ENCODE measurements at regions not wholly inside any gene's neighbourhood (a gene's known extent, or its start where the extent isn't known, plus 50 kb on each side); places are given as distances from the start of the nearest gene placed in this dataset.

GRCh38 chr7:133150760-133151159 lies 68.9 kb upstream of the CHCHD3 start:
- no peak overlapping the region for H2AFZ ChIP-seq (ENCODE audit: low read depth, low read length)

GRCh38 chr7:133152875-133153274 lies 71.0 kb upstream of the CHCHD3 start:
- no peaks in the 10 kb centered on the region for H3K27me3 ChIP-seq (ENCODE audit: insufficient read depth, low read length)
- DNase-seq (ENCODE audit: low read depth): no peak
- no peaks in the 10 kb centered on the region for H3K36me3 Mint-ChIP-seq (ENCODE audit: low read depth, unreplicated experiment)
- no peak overlapping the region for H3K4me2 ChIP-seq (ENCODE audit: low read length)
- H3K27me3 Mint-ChIP-seq (ENCODE audit: low read depth, unreplicated experiment): peaks cover 14% of the 10 kb centered on the region
- H4K20me1 ChIP-seq (ENCODE audit: insufficient read depth, low read length): no peaks in the 10 kb centered on the region
- no peaks in the 10 kb centered on the region for H3K9me3 ChIP-seq (ENCODE audit: insufficient read depth, low read depth, low read length)
- TF ChIP-seq CTCF (IDR thresholded peaks at IDR 0.05; ENCODE audit: insufficient read depth, low read depth, low read length) (no peak), EZH2 (IDR thresholded peaks at IDR 0.05; ENCODE audit: insufficient read depth, low read length) (no peak)
- no peak for FAIRE-seq
- H3K4me3 Mint-ChIP-seq (ENCODE audit: unreplicated experiment): no peak overlapping the region
- H3K9me3 Mint-ChIP-seq (ENCODE audit: unreplicated experiment): no peaks in the 10 kb centered on the region
- no peaks in the 10 kb centered on the region for H3K4me1 Mint-ChIP-seq (ENCODE audit: low read depth, unreplicated experiment)
- no peak overlapping the region for H3K27ac Mint-ChIP-seq (ENCODE audit: unreplicated experiment)
- H3K79me2 ChIP-seq (ENCODE audit: insufficient read depth, low read length): no peaks in the 10 kb centered on the region
- H2AFZ ChIP-seq (ENCODE audit: low read depth, low read length): no peak overlapping the region
- H3K36me3 ChIP-seq (ENCODE audit: insufficient read depth, low read length): no peaks in the 10 kb centered on the region
- H3K4me1 ChIP-seq (ENCODE audit: insufficient read depth, low read length): no peaks in the 10 kb centered on the region
- no peak overlapping the region for H3K27ac ChIP-seq (ENCODE audit: low read depth, low read length)
- H3K4me3 ChIP-seq (ENCODE audit: insufficient read depth, low read depth, low read length): no peak overlapping the region
- no peak overlapping the region for H3K9ac ChIP-seq (ENCODE audit: low read length)

More at GRCh38 chr7:133150760-133151159, 68.9 kb upstream of the CHCHD3 start:
- Histone ChIP-seq H3K4me3 (ENCODE audit: insufficient read depth, low read depth, low read length) (no peak overlapping the region), H3K9ac (ENCODE audit: low read length) (no peak overlapping the region), H3K9me3 (ENCODE audit: insufficient read depth, low read depth, low read length) (no peaks in the 10 kb centered on the region), H3K79me2 (ENCODE audit: insufficient read depth, low read length) (no peaks in the 10 kb centered on the region), H3K27me3 (ENCODE audit: insufficient read depth, low read length) (no peaks in the 10 kb centered on the region), H3K36me3 (ENCODE audit: insufficient read depth, low read length) (no peaks in the 10 kb centered on the region), H3K4me2 (ENCODE audit: low read length) (no peak overlapping the region), H3K27ac (ENCODE audit: low read depth, low read length) (no peak overlapping the region), H3K4me1 (ENCODE audit: insufficient read depth, low read length) (no peaks in the 10 kb centered on the region), H4K20me1 (ENCODE audit: insufficient read depth, low read length) (no peaks in the 10 kb centered on the region)
- no peaks in the 10 kb centered on the region for H3K4me1 Mint-ChIP-seq (ENCODE audit: low read depth, unreplicated experiment)
- TF ChIP-seq EZH2 (IDR thresholded peaks at IDR 0.05; ENCODE audit: insufficient read depth, low read length) (no peak), CTCF (IDR thresholded peaks at IDR 0.05; ENCODE audit: insufficient read depth, low read depth, low read length) (no peak)
- FAIRE-seq (no peak), DNase-seq (ENCODE audit: low read depth) (no peak)
- no peaks in the 10 kb centered on the region for H3K36me3 Mint-ChIP-seq (ENCODE audit: low read depth, unreplicated experiment)
- H3K9me3 Mint-ChIP-seq (ENCODE audit: unreplicated experiment): no peaks in the 10 kb centered on the region
- H3K4me3 Mint-ChIP-seq (ENCODE audit: unreplicated experiment): no peak overlapping the region
- no peak overlapping the region for H3K27ac Mint-ChIP-seq (ENCODE audit: unreplicated experiment)
- peaks cover 14% of the 10 kb centered on the region for H3K27me3 Mint-ChIP-seq (ENCODE audit: low read depth, unreplicated experiment)

- FAIRE-seq: no peak
- Histone ChIP-seq H3K4me3 (ENCODE audit: insufficient read depth, low read depth, low read length) (no peak overlapping the region), H3K79me2 (ENCODE audit: insufficient read depth, low read length) (no peaks in the 10 kb centered on the region), H3K36me3 (ENCODE audit: insufficient read depth, low read length) (no peaks in the 10 kb centered on the region), H3K27me3 (ENCODE audit: insufficient read depth, low read length) (no peaks in the 10 kb centered on the region), H3K4me1 (ENCODE audit: insufficient read depth, low read length) (no peaks in the 10 kb centered on the region), H3K9me3 (ENCODE audit: insufficient read depth, low read depth, low read length) (no peaks in the 10 kb centered on the region), H3K9ac (ENCODE audit: low read length) (no peak overlapping the region), H2AFZ (ENCODE audit: low read depth, low read length) (no peak overlapping the region), H3K27ac (ENCODE audit: low read depth, low read length) (no peak overlapping the region), H4K20me1 (ENCODE audit: insufficient read depth, low read length) (no peaks in the 10 kb centered on the region), H3K4me2 (ENCODE audit: low read length) (no peak overlapping the region)
- Mint-ChIP-seq H3K27me3 (ENCODE audit: low read depth, unreplicated experiment) (peaks cover under 1% of the 10 kb centered on the region), H3K36me3 (ENCODE audit: low read depth, unreplicated experiment) (no peaks in the 10 kb centered on the region), H3K4me3 (ENCODE audit: unreplicated experiment) (no peak overlapping the region), H3K9me3 (ENCODE audit: unreplicated experiment) (no peaks in the 10 kb centered on the region), H3K27ac (ENCODE audit: unreplicated experiment) (no peak overlapping the region), H3K4me1 (ENCODE audit: low read depth, unreplicated experiment) (no peaks in the 10 kb centered on the region)
- TF ChIP-seq CTCF (IDR thresholded peaks at IDR 0.05; ENCODE audit: insufficient read depth, low read depth, low read length): no peak
- no peak for TF ChIP-seq EZH2 (IDR thresholded peaks at IDR 0.05; ENCODE audit: insufficient read depth, low read length)
- DNase-seq (ENCODE audit: low read depth): no peak
Measured at GRCh38 chr7:133155146-133155545, 73.3 kb upstream of the CHCHD3 start.

All from astrocyte (in vitro differentiated cells and primary cell).